Karpas-422 (cell line): ENCODE measurements at regions not wholly inside any gene's neighbourhood (a gene's known extent, or its start where the extent isn't known, plus 50 kb on each side); places are given as distances from the start of the nearest gene placed in this dataset.

Experiments
- DNase-seq: peaks from one replicate; pipeline ENCODE4 v3.0.0-alpha.2; 2015
- H2AFZ ChIP-seq: fragments of 200-600 bp; sonication (generic); 2 replicates; pipeline ENCODE4 v1.6.1; 2014; ENCODE audit warnings: antibody characterized with exemption, low read length, mixed read lengths
- H3K27ac ChIP-seq: fragments of 200-600 bp; sonication (generic); 2 replicates; pipeline ENCODE4 v1.5.1; 2014; ENCODE audit warnings: mild to moderate bottlenecking, low read length, moderate library complexity
- H3K27me3 ChIP-seq: fragments of 200-600 bp; sonication (generic); 2 replicates; pipeline ENCODE4 v1.6.1; 2014; ENCODE audit warnings: low read length, mixed read lengths
- H3K36me3 ChIP-seq: fragments of 200-600 bp; sonication (generic); 2 replicates; pipeline ENCODE4 v1.6.1; 2014; ENCODE audit warnings: low read length, mixed read lengths; ENCODE audit not compliant: insufficient read depth
- H3K4me1 ChIP-seq: fragments of 200-600 bp; sonication (generic); 2 replicates; pipeline ENCODE4 v1.6.1; 2014; ENCODE audit warnings: mild to moderate bottlenecking, low read length, mixed read lengths
- H3K4me2 ChIP-seq: fragments of 200-600 bp; sonication (generic); 2 replicates; pipeline ENCODE4 v1.6.1; 2014; ENCODE audit warnings: low read length, low read depth, mild to moderate bottlenecking; ENCODE audit not compliant: poor library complexity, severe bottlenecking
- H3K4me3 ChIP-seq: fragments of 200-600 bp; sonication (generic); 2 replicates; pipeline ENCODE4 v1.5.1; 2014; ENCODE audit warnings: mild to moderate bottlenecking, antibody characterized with exemption, low read length, mixed read lengths
- H3K79me2 ChIP-seq: fragments of 200-600 bp; sonication (generic); 2 replicates; pipeline ENCODE4 v1.6.1; 2014; ENCODE audit warnings: mild to moderate bottlenecking, low read length, mixed read lengths
- H3K9ac ChIP-seq: fragments of 200-600 bp; sonication (generic); 2 replicates; pipeline ENCODE4 v1.6.0; 2014; ENCODE audit warnings: low read length
- H3K9me2 ChIP-seq: fragments of 200-600 bp; sonication (generic), shearing (Covaris generic); replicated peaks from 2 replicates; pipeline ENCODE4 v1.6.0; 2014; ENCODE audit warnings: mild to moderate bottlenecking, low read length, moderate library complexity; ENCODE audit not compliant: insufficient read depth
- H3K9me3 ChIP-seq: fragments of 300-700, 200-600 bp; sonication (generic); 2 replicates; pipeline ENCODE4 v1.6.1; 2014; ENCODE audit warnings: low read length, mixed read lengths
- H4K20me1 ChIP-seq: fragments of 200-600 bp; sonication (generic); 2 replicates; pipeline ENCODE4 v1.6.1; 2014; ENCODE audit warnings: mild to moderate bottlenecking, antibody characterized with exemption, low read length, low read depth; ENCODE audit not compliant: insufficient read depth

DNA sequence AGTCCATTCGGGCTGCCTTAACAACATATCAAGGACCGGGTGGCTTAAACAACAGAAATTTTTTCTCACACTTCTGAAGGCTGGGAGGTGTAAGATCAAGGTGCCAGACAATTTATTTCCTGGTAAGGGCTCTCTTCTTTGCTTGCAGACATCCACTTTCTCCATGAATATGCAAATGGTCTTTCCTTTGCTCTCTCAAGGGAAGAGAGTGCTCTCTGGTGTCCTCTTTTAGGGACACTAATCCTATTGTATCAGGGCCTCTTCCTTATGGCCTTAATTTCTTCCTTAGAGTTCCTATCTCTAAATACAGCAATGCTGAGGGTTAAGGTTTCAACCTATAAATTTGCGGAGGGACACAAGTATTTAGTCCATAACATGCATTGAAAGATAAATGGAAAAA lies 770.8 kb downstream of the DSC3 start:
- H3K9me2 ChIP-seq, result no peaks in the 10 kb centered on the region
- H3K4me2 ChIP-seq, result no peak overlapping the region
- H3K79me2 ChIP-seq, result no peaks in the 10 kb centered on the region
- peaks cover 7% of the 10 kb centered on the region; the same call in 1 of the 2 replicates for H3K9me3 ChIP-seq
- no peaks in the 10 kb centered on the region for H4K20me1 ChIP-seq
- H3K9ac ChIP-seq, result no peak overlapping the region
- H3K36me3 ChIP-seq, result no peaks in the 10 kb centered on the region
- H2AFZ ChIP-seq, result no peak overlapping the region
- no peaks in the 10 kb centered on the region for H3K27me3 ChIP-seq
- no peak overlapping the region for H3K4me3 ChIP-seq
- DNase-seq, result no peak
- no peaks in the 10 kb centered on the region for H3K4me1 ChIP-seq
- H3K27ac ChIP-seq, result no peak overlapping the region

DNA sequence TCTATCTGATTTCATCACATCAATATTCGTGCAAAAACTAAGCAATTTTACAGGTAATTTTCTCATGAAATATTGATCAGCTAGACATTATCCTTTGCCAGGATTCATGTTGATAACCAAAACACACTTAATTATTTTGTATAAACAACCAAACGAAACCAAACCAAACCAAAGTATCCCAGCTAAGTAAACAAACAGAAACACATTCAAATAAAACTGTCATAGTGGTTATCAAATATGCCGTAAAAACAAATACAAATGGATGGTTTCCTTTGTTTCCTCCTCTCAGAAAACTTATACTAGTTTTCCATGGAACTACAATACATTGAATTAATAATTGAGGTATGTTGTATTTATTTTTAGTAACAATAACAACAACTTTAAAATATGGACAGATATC lies 777.4 kb downstream of the DSC3 start:
- Histone ChIP-seq H3K9me3 (peaks cover 23% of the 10 kb centered on the region), H3K9me2 (no peaks in the 10 kb centered on the region), H3K9ac (no peak overlapping the region), H2AFZ (no peak overlapping the region), H4K20me1 (no peaks in the 10 kb centered on the region), H3K27ac (no peak overlapping the region), H3K36me3 (no peaks in the 10 kb centered on the region), H3K27me3 (no peaks in the 10 kb centered on the region), H3K4me3 (no peak overlapping the region), H3K79me2 (no peaks in the 10 kb centered on the region), H3K4me1 (no peaks in the 10 kb centered on the region), H3K4me2 (no peak overlapping the region)
- no peak for DNase-seq

DNA sequence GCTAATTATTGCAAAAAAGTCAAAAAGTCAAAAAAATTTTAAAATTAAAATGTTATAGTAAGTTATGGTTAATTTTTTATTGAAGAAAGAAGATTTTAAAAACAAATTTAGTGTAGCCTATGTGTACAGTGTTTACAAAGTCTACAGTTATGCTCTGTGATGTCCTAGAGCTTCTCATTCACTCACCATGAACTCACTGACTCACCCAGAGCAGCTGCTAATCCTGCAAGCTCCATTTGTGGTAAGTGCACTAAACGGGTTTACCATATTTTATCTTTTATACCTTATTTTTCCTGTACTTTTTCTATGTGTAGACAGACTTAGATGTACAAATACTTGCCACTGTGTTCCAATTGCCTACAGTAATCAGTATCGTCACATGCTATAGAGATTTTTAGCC lies 788.2 kb downstream of the DSC3 start:
- no peaks in the 10 kb centered on the region for H3K9me2 ChIP-seq
- no peak overlapping the region for H2AFZ ChIP-seq
- no peak overlapping the region for H3K4me3 ChIP-seq
- H3K79me2 ChIP-seq, result no peaks in the 10 kb centered on the region
- DNase-seq, result no peak
- no peak overlapping the region for H3K9ac ChIP-seq
- H3K36me3 ChIP-seq, result no peaks in the 10 kb centered on the region
- no peak overlapping the region for H3K4me2 ChIP-seq
- H3K9me3 ChIP-seq, result peaks cover 21% of the 10 kb centered on the region
- no peaks in the 10 kb centered on the region for H3K4me1 ChIP-seq
- H3K27me3 ChIP-seq, result no peaks in the 10 kb centered on the region
- no peak overlapping the region for H3K27ac ChIP-seq
- no peaks in the 10 kb centered on the region for H4K20me1 ChIP-seq

DNA sequence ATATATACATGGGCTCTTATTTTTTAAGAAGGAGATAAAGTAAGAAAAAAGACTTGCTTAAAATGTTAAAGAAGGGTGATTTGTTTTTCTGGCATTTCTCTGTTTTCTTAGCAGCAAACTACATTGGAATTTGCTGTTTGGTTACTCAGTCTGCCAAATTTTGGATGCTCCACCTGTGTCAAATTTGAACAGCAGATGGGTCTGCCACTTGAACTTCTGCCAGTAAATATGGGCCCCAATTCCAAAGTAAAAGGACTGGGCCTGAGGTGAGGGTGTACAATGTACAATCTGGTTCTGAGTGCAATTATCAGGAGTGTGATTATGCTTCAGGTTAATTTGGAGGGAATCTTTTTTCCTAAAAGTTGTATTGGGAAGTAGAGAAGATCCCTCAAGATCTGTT lies 794.5 kb downstream of the DSC3 start:
- no peak overlapping the region for H3K9ac ChIP-seq
- H3K4me2 ChIP-seq, result no peak overlapping the region
- H2AFZ ChIP-seq, result no peak overlapping the region
- no peaks in the 10 kb centered on the region for H4K20me1 ChIP-seq
- H3K4me1 ChIP-seq, result no peaks in the 10 kb centered on the region
- no peaks in the 10 kb centered on the region for H3K79me2 ChIP-seq
- no peak overlapping the region for H3K27ac ChIP-seq
- no peaks in the 10 kb centered on the region for H3K27me3 ChIP-seq
- H3K9me3 ChIP-seq, result peaks cover 20% of the 10 kb centered on the region
- H3K9me2 ChIP-seq, result no peaks in the 10 kb centered on the region
- no peak overlapping the region for H3K4me3 ChIP-seq
- no peaks in the 10 kb centered on the region for H3K36me3 ChIP-seq
- DNase-seq, result no peak

DNA sequence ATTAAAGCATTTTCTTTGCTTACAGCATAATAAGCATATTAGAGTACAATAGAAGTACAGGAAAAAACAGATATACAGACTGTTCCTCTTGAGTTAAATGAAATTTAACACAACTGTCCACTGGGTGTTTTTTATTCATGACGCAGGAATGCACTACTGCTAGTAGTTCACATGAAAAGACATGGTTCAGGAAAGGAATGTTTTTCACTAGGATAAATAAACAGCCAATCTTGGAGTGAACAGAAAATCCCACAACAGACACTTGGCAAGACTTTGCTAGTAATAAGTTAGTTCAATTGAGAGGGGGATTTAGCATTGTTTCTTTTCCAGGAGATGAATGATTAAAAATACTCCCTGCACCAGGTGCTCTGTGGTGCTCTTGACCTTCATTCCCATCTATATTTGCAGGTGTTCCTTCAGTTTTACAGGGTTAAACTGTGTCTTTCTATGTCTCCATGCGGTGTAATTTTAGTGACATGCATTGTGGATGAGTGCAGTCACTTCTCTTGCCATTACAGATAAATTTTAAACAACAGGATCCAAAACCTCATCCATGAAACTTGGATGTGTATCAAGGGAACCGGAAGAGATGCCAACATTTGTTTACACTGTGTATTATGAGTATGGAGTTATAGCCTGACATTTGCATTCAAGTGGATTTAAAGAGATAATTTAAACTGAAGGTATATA lies 796.6 kb downstream of the DSC3 start:
- Histone ChIP-seq H3K79me2 (no peaks in the 10 kb centered on the region), H3K4me3 (no peak overlapping the region), H3K36me3 (no peaks in the 10 kb centered on the region), H3K4me2 (no peak overlapping the region), H3K27ac (no peak overlapping the region), H3K9me3 (peaks cover 16% of the 10 kb centered on the region), H3K9ac (no peak overlapping the region), H3K4me1 (no peaks in the 10 kb centered on the region), H2AFZ (no peak overlapping the region), H4K20me1 (no peaks in the 10 kb centered on the region), H3K9me2 (no peaks in the 10 kb centered on the region), H3K27me3 (no peaks in the 10 kb centered on the region)
- DNase-seq, result no peak

DNA sequence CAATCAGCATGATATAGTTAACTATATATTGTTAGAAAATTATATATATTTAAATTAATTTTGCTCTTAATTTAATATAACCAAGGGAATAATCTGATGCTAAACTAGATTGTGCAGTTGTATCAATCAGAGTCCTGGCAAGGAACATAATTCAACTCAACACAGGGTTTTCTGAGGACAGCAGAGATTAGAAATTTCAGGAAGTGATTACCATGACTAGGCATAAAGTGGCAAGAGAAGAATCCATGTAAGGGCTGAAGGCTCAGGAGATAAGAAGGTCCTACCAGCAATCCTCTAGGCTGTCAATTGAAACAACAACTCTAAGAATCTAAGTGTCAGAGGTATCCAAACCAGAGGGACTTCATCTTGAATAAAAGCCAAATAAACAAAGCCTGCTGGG lies 807.8 kb downstream of the DSC3 start:
- H3K36me3 ChIP-seq, result no peaks in the 10 kb centered on the region
- peaks cover 30% of the 10 kb centered on the region for H3K9me3 ChIP-seq
- H3K4me3 ChIP-seq, result no peak overlapping the region
- no peak for DNase-seq
- H3K4me2 ChIP-seq, result no peak overlapping the region
- H3K4me1 ChIP-seq, result no peaks in the 10 kb centered on the region
- no peaks in the 10 kb centered on the region for H3K9me2 ChIP-seq
- H3K79me2 ChIP-seq, result no peaks in the 10 kb centered on the region
- no peak overlapping the region for H3K9ac ChIP-seq
- no peak overlapping the region for H3K27ac ChIP-seq
- no peaks in the 10 kb centered on the region for H4K20me1 ChIP-seq
- H2AFZ ChIP-seq, result no peak overlapping the region
- H3K27me3 ChIP-seq, result no peaks in the 10 kb centered on the region

DNA sequence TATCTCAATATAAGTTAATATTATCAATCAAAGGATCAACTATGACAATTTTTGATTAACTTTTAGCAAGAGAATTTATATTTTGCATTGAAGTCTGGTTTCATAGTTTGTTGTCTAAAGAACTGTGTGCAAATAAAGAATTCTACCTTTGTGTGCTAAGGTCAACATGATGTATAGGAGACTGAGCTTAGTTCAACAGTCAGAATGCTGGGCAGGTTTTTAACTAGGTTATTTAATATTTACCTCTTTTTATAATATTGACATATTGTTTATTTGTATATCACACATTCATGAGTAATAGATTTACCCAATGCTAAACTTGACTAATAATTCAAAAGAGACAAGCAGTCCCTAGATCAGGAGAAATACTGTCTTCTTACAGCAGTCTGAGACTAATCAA lies 831.4 kb downstream of the DSC3 start:
- H3K79me2 ChIP-seq, result no peaks in the 10 kb centered on the region
- no peaks in the 10 kb centered on the region for H3K9me2 ChIP-seq
- no peaks in the 10 kb centered on the region for H3K36me3 ChIP-seq
- peaks cover 28% of the 10 kb centered on the region for H3K9me3 ChIP-seq
- no peaks in the 10 kb centered on the region for H3K27me3 ChIP-seq
- no peaks in the 10 kb centered on the region for H3K4me1 ChIP-seq
- H2AFZ ChIP-seq, result no peak overlapping the region
- no peak overlapping the region for H3K4me3 ChIP-seq
- no peak overlapping the region for H3K9ac ChIP-seq
- no peaks in the 10 kb centered on the region for H4K20me1 ChIP-seq
- no peak overlapping the region for H3K27ac ChIP-seq
- H3K4me2 ChIP-seq, result no peak overlapping the region
- no peak for DNase-seq

DNA sequence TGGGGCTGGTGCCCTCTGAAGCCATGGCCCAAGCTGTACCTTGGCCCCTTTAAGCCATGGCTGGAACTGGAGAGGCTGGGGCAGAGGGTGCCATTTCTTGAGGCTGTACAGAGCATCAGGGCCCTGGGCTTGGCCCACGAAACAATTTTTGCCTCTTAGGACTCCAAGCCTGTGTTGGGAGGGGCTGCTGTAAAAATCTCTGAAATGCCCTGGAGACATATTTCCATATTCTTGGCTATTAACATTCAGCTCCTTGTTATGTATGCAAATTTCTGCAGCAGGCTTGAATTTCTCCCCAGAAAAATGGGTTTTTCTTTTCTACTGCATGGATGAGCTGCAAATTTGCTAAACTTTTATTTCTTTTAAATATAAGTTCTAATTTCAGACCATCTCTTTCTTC lies 834.0 kb downstream of the DSC3 start:
- no peaks in the 10 kb centered on the region for H3K4me1 ChIP-seq
- no peak for DNase-seq
- no peak overlapping the region for H3K4me3 ChIP-seq
- no peaks in the 10 kb centered on the region for H3K9me2 ChIP-seq
- H3K27me3 ChIP-seq, result no peaks in the 10 kb centered on the region
- no peak overlapping the region for H3K9ac ChIP-seq
- H3K79me2 ChIP-seq, result no peaks in the 10 kb centered on the region
- H4K20me1 ChIP-seq, result no peaks in the 10 kb centered on the region
- no peak overlapping the region for H3K4me2 ChIP-seq
- peaks cover 26% of the 10 kb centered on the region for H3K9me3 ChIP-seq
- no peak overlapping the region for H3K27ac ChIP-seq
- no peak overlapping the region for H2AFZ ChIP-seq
- H3K36me3 ChIP-seq, result no peaks in the 10 kb centered on the region

DNA sequence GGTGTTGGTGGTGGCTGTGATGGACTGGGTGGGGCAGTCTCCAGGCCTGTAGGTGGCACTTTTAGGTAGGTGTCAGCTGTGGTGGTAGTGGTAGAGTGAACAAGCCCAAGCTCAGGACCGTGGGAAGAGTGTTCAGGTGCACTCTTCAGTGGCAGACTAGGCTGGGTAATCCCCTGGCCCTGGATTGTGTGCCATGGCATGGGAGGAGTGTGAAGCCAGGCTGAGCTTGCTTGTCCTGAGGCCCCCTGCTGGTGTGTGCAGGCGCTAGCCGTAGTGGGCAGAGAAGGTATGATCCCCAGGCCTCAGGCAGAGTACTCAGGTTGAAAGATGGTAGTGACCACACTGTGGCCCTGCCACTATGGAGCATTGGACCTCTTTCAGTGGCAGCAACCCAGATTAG lies 850.3 kb downstream of the DSC3 start:
- no peak overlapping the region for H3K4me2 ChIP-seq
- H3K9me2 ChIP-seq, result no peaks in the 10 kb centered on the region
- H3K27me3 ChIP-seq, result no peaks in the 10 kb centered on the region
- H3K9ac ChIP-seq, result no peak overlapping the region
- H3K27ac ChIP-seq, result no peak overlapping the region
- no peaks in the 10 kb centered on the region for H3K79me2 ChIP-seq
- peaks cover 14% of the 10 kb centered on the region for H3K9me3 ChIP-seq
- no peaks in the 10 kb centered on the region for H3K36me3 ChIP-seq
- H3K4me3 ChIP-seq, result no peak overlapping the region
- no peak for DNase-seq
- no peaks in the 10 kb centered on the region for H4K20me1 ChIP-seq
- H2AFZ ChIP-seq, result no peak overlapping the region
- H3K4me1 ChIP-seq, result no peaks in the 10 kb centered on the region
